Right lobe of liver (tissue), 6 donors: ENCODE measurements at regions not wholly inside any gene's neighbourhood (a gene's known extent, or its start where the extent isn't known, plus 50 kb on each side); places are given as distances from the start of the nearest gene placed in this dataset.

Experiments
- ATAC-seq, 4 donors: fragments of 200-7000 bp; cut with Tn5 transposase; one replicate each; pipeline ENCODE4 v1.9.1; 2020; ENCODE audit warnings: mild to moderate bottlenecking in 4 of 4, moderate library complexity in 4 of 4
- DNase-seq, 3 donors: peaks; one replicate each; pipeline ENCODE4 v3.0.0-alpha.2; 2020
- H3K27ac ChIP-seq, 3 donors: fragments of 200-600 bp; one replicate each; pipeline ENCODE4 v1.8.0; 2022
- H3K27me3 ChIP-seq, 2 donors: fragments of 200-600 bp; one replicate each; pipeline ENCODE4 v1.8.0; 2022
- H3K36me3 ChIP-seq, 4 donors: fragments of 200-600 bp; sonication (generic) in 1 of 4; one replicate each; pipeline versions ENCODE4 v1.5.1 to v1.8.0; 2017 to 2022; ENCODE audit warnings: control low read depth in 1 of 4
- H3K4me1 ChIP-seq, 4 donors: fragments of 200-600 bp; sonication (generic) in 1 of 4; one replicate each; pipeline versions ENCODE4 v1.5.1 to v1.8.0; 2017 to 2022; ENCODE audit warnings: control low read depth in 1 of 4
- H3K4me3 ChIP-seq, 3 donors: fragments of 200-600 bp; one replicate each; pipeline ENCODE4 v1.8.0; 2022
- H3K9me3 ChIP-seq, 4 donors: fragments of 200-600 bp; sonication (generic) in 1 of 4; one replicate each; pipeline versions ENCODE4 v1.5.1 to v1.8.0; 2017 to 2022; ENCODE audit warnings: control low read depth in 1 of 4
- POLR2A ChIP-seq: fragments of 450-650 bp; IDR thresholded peaks from one replicate; pipeline ENCODE4 v1.6.1; 2017; ENCODE audit warnings: antibody characterized with exemption, mild to moderate bottlenecking
- WGBS: methylation state at CpG from one replicate; pipeline ENCODE4 v1.1.6; 2018; ENCODE audit warnings: low coverage, low lambda C conversion rate; ENCODE audit not compliant: insufficient coverage; ENCODE audit errors: missing lambda C conversion rate; 5-methylcytosine and 5-hydroxymethylcytosine counted together
- intact Hi-C, 2 donors: fragments of 100-400 bp; cut with DNase I; formaldehyde crosslinking; loops; one replicate each; pipeline versions ENCODE4 v1.11.2 to v1.14.1; 2022
- TF ChIP-seq, protein P1 (sequence below), 4 donors: fragments of 200-600 bp in 3 of 4; fragments of 450-650 bp in 1 of 4; IDR thresholded peaks; one replicate each; pipeline versions ENCODE4 v1.5.1 to v1.8.0; 2016 to 2022; ENCODE audit warnings: antibody characterized with exemption in 4 of 4, mild to moderate bottlenecking in 2 of 4
- donor health status: DM: no; HTN: yes; CAD: no.
- donor health status: DM: no; HTN: no; CAD: no.
- donor health status: DM: no; HTN: no; CAD: no.
- donor health status: DM: no; HTN: yes; CAD: no.
- donor health status: DM: no; HTN: yes; CAD: no.

DNA sequence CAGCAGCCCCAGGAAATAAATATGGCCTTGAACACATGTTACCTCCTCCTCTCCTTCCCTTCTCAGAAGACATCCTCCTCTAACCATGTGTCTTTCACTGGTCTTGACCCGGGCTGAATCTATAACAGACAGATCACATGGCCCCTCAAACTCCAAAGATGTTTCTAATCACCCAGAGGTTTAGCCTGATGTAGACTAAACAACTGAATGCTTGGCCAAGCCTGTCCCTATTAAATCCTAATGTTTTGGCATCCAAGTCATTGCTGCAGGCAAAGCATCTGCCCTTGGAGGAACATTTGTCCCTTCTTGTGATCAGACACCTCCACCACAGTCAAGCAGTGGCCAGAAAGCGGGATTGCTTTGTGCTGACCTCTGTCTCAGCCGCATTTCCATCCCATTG is 65.5 kb downstream of the ANKRD60 start:
- no peak overlapping the region for H3K27ac ChIP-seq
- no peaks in the 10 kb centered on the region for H3K27me3 ChIP-seq
- WGBS: 49% methylated on average over 2 of the region's 3 CpGs
- DNase-seq (no peak), ATAC-seq (no peak)
- intact Hi-C loops: no loop called here
- H3K36me3 ChIP-seq: no peaks in the 10 kb centered on the region
- H3K4me1 ChIP-seq: no peaks in the 10 kb centered on the region
- no peaks in the 10 kb centered on the region for H3K9me3 ChIP-seq
- TF ChIP-seq, protein P1, sequence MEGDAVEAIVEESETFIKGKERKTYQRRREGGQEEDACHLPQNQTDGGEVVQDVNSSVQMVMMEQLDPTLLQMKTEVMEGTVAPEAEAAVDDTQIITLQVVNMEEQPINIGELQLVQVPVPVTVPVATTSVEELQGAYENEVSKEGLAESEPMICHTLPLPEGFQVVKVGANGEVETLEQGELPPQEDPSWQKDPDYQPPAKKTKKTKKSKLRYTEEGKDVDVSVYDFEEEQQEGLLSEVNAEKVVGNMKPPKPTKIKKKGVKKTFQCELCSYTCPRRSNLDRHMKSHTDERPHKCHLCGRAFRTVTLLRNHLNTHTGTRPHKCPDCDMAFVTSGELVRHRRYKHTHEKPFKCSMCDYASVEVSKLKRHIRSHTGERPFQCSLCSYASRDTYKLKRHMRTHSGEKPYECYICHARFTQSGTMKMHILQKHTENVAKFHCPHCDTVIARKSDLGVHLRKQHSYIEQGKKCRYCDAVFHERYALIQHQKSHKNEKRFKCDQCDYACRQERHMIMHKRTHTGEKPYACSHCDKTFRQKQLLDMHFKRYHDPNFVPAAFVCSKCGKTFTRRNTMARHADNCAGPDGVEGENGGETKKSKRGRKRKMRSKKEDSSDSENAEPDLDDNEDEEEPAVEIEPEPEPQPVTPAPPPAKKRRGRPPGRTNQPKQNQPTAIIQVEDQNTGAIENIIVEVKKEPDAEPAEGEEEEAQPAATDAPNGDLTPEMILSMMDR (IDR thresholded peaks at IDR 0.05): no peak
- TF ChIP-seq POLR2A: no peak
- no peak overlapping the region for H3K4me3 ChIP-seq

DNA sequence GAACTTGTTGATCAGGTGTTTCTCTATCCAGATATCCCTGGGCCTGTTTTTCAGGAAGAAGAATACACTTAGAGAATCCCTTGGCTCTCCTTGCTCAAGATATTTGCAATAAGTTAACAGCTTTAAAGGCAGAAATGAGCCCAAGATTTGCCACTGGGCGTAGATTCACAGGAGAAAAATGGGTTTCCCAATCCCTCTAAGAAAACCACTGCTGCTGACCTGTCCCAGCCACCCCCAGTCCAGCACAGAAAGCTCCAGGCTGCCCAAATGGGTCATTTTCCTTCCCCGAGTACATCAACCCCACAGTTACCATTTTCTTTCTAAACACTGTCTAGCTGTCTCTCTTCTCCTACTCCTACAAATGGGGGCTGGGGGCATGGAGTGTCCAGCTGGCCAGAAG is 67.3 kb downstream of the ANKRD60 start:
- Histone ChIP-seq H3K4me1 (no peaks in the 10 kb centered on the region), H3K4me3 (no peak overlapping the region), H3K9me3 (no peaks in the 10 kb centered on the region), H3K27me3 (no peaks in the 10 kb centered on the region), H3K36me3 (no peaks in the 10 kb centered on the region), H3K27ac (no peak overlapping the region)
- DNase-seq: no peak
- intact Hi-C loops: no loop called here
- 54% methylated on average over 2 of the region's 2 CpGs for WGBS
- TF ChIP-seq, protein P1 (IDR thresholded peaks at IDR 0.05): no peak
- no peak for TF ChIP-seq POLR2A
- ATAC-seq: no peak

DNA sequence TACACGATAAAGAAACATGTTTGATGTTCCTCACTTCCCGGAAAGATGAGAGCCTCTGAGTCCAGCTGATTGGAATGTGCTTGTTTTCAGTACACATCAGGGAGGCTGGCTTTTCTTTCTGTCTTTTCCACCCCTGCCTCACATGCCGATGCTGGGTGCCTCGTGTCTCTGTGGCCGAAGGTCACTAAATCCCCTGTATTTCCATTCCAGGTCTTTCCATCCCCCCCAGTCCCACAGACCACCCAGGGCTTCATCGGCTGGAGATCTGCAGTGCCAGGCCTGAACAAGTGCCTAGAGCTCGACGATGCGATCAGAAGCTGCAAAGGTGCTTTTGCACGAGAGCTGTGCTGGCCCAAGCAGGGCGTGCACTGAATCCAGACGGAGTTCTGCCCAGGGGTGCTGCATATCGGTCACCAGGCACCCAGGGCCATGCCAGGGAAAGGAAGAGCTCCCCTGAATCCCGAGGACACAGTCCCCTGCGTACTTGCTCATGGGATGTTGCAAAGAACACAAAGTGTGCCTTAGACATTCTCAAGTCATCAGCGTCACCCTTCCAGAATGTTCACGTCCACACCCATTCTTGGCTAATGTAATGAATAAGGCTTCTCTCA is 67.9 kb downstream of the ANKRD60 start:
- DNase-seq: no peak
- intact Hi-C loops: no loop called here
- H3K36me3 ChIP-seq: no peaks in the 10 kb centered on the region
- no peaks in the 10 kb centered on the region for H3K4me1 ChIP-seq
- no peak for TF ChIP-seq POLR2A
- TF ChIP-seq, protein P1 (IDR thresholded peaks at IDR 0.05): no peak
- whole genome bisulfite sequencing: 76% methylated on average over 13 of the region's 17 CpGs
- no peaks in the 10 kb centered on the region for H3K27me3 ChIP-seq
- ATAC-seq: no peak
- no peaks in the 10 kb centered on the region for H3K9me3 ChIP-seq
- H3K4me3 ChIP-seq: no peak overlapping the region
- H3K27ac ChIP-seq: no peak overlapping the region

DNA sequence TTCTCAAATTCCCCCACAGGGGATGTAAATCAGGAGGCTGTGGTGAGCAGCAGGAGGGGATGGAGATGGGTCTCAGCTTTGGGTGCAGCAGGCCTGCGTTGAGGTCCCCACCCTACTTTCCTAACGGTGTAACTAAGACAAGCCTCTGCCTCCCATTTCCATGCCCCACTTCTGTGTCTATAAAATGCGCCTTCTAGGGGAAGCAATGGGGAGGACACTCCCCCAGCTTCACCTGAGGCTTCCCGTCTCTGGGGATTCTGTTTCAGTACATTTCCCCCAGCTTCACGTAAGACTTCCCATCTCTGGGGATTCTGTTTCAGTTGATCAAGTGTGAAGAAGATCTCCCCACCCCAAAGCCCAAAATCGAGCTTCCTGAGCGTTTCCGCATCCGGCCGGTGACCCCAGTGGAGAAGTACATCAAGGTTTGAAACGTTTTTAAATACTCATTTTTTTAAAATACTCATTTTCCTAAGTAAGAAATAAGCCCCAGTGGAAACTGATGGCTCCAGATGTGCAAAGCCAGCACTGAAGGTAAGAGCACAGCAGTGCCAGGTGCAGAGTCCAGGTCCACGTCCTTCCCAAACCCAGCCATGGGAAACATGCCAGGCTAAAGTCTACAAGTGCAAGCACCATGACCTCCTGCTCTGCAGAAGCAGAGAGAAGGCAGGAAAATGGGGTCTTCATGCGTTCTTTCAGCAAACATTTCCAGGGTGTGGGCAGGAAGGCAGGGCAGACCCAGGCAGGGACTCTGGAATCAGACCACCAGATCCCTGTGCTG is 73.1 kb downstream of the ANKRD60 start:
- Histone ChIP-seq H3K36me3 (no peaks in the 10 kb centered on the region), H3K27ac (no peak overlapping the region), H3K4me3 (no peak overlapping the region), H3K9me3 (no peaks in the 10 kb centered on the region), H3K27me3 (no peaks in the 10 kb centered on the region), H3K4me1 (no peaks in the 10 kb centered on the region)
- intact Hi-C loops: no loop called here
- WGBS: 42% methylated on average over 12 of the region's 13 CpGs
- peak in 2 of 3 donors; percentile 42 to 51 for DNase-seq
- TF ChIP-seq, protein P1 (IDR thresholded peaks at IDR 0.05): no peak
- ATAC-seq: peak in 1 of 4 donors; percentile 61
